Osteoblast (primary cell): ENCODE measurements at regions not wholly inside any gene's neighbourhood (a gene's known extent, or its start where the extent isn't known, plus 50 kb on each side); places are given as distances from the start of the nearest gene placed in this dataset.

Experiments used
- DNase-seq: peaks from one replicate; pipeline ENCODE4 v3.0.0; 2011; ENCODE audit warnings: low spot score, mixed read lengths; ENCODE audit not compliant: insufficient read length; ENCODE audit errors: missing footprints
- H2AFZ ChIP-seq: 2 replicates; pipeline ENCODE4 v1.6.0; 2011; ENCODE audit warnings: mild to moderate bottlenecking, low read length
- H3K27ac ChIP-seq: 2 replicates; pipeline ENCODE4 v1.5.1; 2011; ENCODE audit warnings: mild to moderate bottlenecking, low read depth, low read length, moderate library complexity
- H3K27me3 ChIP-seq: 2 replicates; pipeline ENCODE4 v1.6.0; 2012; ENCODE audit warnings: mild to moderate bottlenecking, control low read depth, inconsistent platforms, low read length, moderate library complexity; ENCODE audit not compliant: insufficient read depth
- H3K36me3 ChIP-seq: 2 replicates; pipeline ENCODE4 v1.5.1; 2011; ENCODE audit warnings: mild to moderate bottlenecking, low read length, control low read depth, moderate library complexity; ENCODE audit not compliant: insufficient read depth
- H3K4me1 ChIP-seq: 2 replicates; pipeline ENCODE4 v1.5.1; 2011; ENCODE audit warnings: mild to moderate bottlenecking, low read length, control low read depth, moderate library complexity; ENCODE audit not compliant: insufficient read depth
- H3K4me2 ChIP-seq: 2 replicates; pipeline ENCODE4 v1.6.0; 2011; ENCODE audit warnings: mild to moderate bottlenecking, low read length; ENCODE audit not compliant: insufficient read depth
- H3K4me3 ChIP-seq: fragments of 200-600 bp; sonication (generic); 3 replicates; pipeline ENCODE4 v1.5.1; 2012; ENCODE audit warnings: mild to moderate bottlenecking, low read length, inconsistent platforms; ENCODE audit not compliant: insufficient read depth
- H3K79me2 ChIP-seq: 2 replicates; pipeline ENCODE4 v1.6.0; 2012; ENCODE audit warnings: mild to moderate bottlenecking, low read length, control low read depth, inconsistent platforms; ENCODE audit not compliant: insufficient read depth
- H3K9me3 ChIP-seq: 2 replicates; pipeline ENCODE4 v1.5.1; 2011; ENCODE audit warnings: low read depth, low read length, control low read depth
- H4K20me1 ChIP-seq: 2 replicates; pipeline ENCODE4 v1.6.0; 2012; ENCODE audit warnings: mild to moderate bottlenecking, low read length, control low read depth; ENCODE audit not compliant: insufficient read depth
- TF ChIP-seq, protein P1 (sequence below): IDR thresholded peaks from 2 replicates; pipeline ENCODE4 v1.5.1; 2011; ENCODE audit warnings: mild to moderate bottlenecking, low read depth, low read length, moderate library complexity; ENCODE audit errors: extremely low read depth

DNA sequence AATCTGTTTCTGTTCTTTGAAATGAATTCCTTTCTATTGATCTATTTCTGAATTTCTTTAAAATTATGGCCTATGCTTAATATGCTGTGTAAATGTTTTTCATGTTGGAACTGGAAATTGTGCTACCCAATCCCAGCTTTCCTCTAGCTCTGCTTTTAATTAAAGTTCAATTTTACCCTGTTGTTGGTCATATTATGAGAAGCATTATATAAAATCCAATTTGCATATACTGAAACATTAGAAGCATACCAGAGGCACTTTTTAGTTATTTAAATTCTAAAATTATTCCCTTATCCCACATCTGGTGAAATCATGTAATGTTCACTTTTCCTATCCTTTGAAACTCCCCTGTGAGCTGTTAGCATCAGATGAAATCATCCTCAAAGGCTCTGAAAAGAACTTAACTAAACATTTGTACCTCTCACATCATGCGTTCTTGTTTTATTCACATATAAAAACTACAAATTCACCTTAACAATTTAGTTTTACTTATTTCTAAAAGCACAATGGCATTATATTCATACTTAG is 160.6 kb upstream of the COL21A1 start:
- Histone ChIP-seq H4K20me1 (no peaks in the 10 kb centered on the region), H3K4me1 (peaks cover 2% of the 10 kb centered on the region), H3K36me3 (no peaks in the 10 kb centered on the region), H3K4me2 (no peak overlapping the region), H3K79me2 (no peaks in the 10 kb centered on the region), H3K4me3 (no peak overlapping the region), H3K27me3 (no peaks in the 10 kb centered on the region), H3K9me3 (no peaks in the 10 kb centered on the region), H2AFZ (no peak overlapping the region), H3K27ac (no peak overlapping the region)
- TF ChIP-seq, protein P1, sequence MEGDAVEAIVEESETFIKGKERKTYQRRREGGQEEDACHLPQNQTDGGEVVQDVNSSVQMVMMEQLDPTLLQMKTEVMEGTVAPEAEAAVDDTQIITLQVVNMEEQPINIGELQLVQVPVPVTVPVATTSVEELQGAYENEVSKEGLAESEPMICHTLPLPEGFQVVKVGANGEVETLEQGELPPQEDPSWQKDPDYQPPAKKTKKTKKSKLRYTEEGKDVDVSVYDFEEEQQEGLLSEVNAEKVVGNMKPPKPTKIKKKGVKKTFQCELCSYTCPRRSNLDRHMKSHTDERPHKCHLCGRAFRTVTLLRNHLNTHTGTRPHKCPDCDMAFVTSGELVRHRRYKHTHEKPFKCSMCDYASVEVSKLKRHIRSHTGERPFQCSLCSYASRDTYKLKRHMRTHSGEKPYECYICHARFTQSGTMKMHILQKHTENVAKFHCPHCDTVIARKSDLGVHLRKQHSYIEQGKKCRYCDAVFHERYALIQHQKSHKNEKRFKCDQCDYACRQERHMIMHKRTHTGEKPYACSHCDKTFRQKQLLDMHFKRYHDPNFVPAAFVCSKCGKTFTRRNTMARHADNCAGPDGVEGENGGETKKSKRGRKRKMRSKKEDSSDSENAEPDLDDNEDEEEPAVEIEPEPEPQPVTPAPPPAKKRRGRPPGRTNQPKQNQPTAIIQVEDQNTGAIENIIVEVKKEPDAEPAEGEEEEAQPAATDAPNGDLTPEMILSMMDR, result no peak
- no peak for DNase-seq

GRCh38 chr6:56406276-56407269 is 159.2 kb upstream of the COL21A1 start:
- Histone ChIP-seq H2AFZ (no peak overlapping the region), H3K4me1 (no peaks in the 10 kb centered on the region), H3K9me3 (no peaks in the 10 kb centered on the region), H3K27me3 (no peaks in the 10 kb centered on the region), H4K20me1 (no peaks in the 10 kb centered on the region), H3K4me2 (no peak overlapping the region), H3K79me2 (no peaks in the 10 kb centered on the region), H3K4me3 (no peak overlapping the region), H3K27ac (no peak overlapping the region), H3K36me3 (no peaks in the 10 kb centered on the region)
- no peak for DNase-seq
- TF ChIP-seq, protein P1, result no peak

DNA sequence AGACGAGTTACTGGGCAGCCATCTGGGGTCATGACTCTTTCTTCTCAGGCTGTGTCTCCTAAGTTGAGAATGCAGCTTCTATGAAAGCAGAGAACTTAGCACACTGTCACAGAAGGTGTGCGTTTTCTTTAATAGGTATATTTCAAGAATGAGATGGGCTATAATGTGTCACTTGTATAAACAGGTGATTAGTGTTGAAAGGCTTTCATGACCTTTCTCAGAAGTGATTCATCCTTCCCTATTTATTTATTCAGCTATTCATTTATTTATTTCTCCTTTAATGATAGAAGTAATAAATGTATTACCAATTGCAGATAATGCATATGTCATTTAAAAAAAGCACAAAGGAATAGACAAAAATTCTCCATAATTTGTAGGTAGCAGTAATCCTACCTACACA is 157.2 kb upstream of the COL21A1 start:
- no peaks in the 10 kb centered on the region for H3K79me2 ChIP-seq
- no peak overlapping the region for H3K4me2 ChIP-seq
- no peaks in the 10 kb centered on the region for H3K27me3 ChIP-seq
- DNase-seq, result no peak
- no peaks in the 10 kb centered on the region for H3K36me3 ChIP-seq
- no peaks in the 10 kb centered on the region for H3K4me1 ChIP-seq
- no peak overlapping the region for H2AFZ ChIP-seq
- H4K20me1 ChIP-seq, result no peaks in the 10 kb centered on the region
- H3K9me3 ChIP-seq, result no peaks in the 10 kb centered on the region
- TF ChIP-seq, protein P1, result no peak
- H3K27ac ChIP-seq, result no peak overlapping the region
- H3K4me3 ChIP-seq, result no peak overlapping the region

DNA sequence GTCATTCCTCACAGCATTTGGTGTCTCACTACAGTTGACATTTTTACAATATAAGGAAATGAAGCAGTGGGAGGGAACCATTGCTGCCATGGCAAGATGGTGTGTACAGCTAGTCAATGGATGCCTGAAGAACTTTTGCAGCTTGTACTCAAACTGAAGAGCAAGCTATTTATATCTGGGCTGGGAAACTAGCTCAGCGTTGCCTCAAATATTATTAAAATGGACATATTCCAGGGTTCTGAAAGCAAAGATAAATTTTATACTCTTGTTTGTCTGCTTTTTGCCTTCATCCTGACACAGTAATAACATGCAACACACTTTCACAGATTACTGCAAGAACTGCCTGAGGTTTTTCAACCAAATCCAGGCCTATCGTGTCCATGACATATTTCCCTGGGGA is 156.4 kb upstream of the COL21A1 start:
- no peaks in the 10 kb centered on the region for H3K79me2 ChIP-seq
- H3K4me3 ChIP-seq, result no peak overlapping the region
- H3K4me2 ChIP-seq, result no peak overlapping the region
- DNase-seq, result no peak
- H4K20me1 ChIP-seq, result no peaks in the 10 kb centered on the region
- H3K9me3 ChIP-seq, result no peaks in the 10 kb centered on the region
- no peaks in the 10 kb centered on the region for H3K36me3 ChIP-seq
- no peaks in the 10 kb centered on the region for H3K4me1 ChIP-seq
- no peaks in the 10 kb centered on the region for H3K27me3 ChIP-seq
- no peak overlapping the region for H2AFZ ChIP-seq
- TF ChIP-seq, protein P1, result no peak
- no peak overlapping the region for H3K27ac ChIP-seq
